DMS153 treated with DMSO at 0.1 percent for 48 hours (cell line): ENCODE measurements at regions not wholly inside any gene's neighbourhood (a gene's known extent, or its start where the extent isn't known, plus 50 kb on each side); places are given as distances from the start of the nearest gene placed in this dataset.
"Not testable (repeated sequence)": the region's sequence is repeated elsewhere in the genome, so short reads cannot be mapped to it uniquely, and the experiment has no call there.

Experiments
- DNase-seq: peaks from one replicate; lab custom pipeline; 2025; ENCODE audit not compliant: unreplicated experiment; lab: John Stamatoyannopoulos, UW

GRCh38 chr4:72689923-72690322 is 120.9 kb upstream of the ADAMTS3 start:
- DNase-seq = no peak

DNA sequence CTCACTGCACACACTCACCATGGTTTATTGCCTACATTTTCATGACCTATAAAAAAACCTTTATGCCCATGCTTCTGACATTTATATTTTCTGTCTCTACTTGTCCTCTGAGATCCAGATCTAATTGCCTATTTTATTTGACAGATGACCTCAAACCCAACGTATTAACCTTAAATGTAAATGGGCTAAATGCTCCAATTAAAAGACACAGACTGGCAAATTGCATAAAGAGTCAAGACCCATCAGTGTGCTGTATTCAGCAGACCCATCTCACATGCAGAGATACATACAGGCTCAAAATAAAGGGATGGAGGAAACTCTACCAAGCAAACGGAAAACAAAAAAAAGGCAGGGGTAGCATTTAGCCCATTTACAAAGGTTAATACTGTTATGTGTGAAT is 117.4 kb upstream of the ADAMTS3 start:
- DNase-seq = not testable (repeated sequence)

GRCh38 chr4:72679666-72680065 is 110.6 kb upstream of the ADAMTS3 start:
- no peak for DNase-seq

- no peak for DNase-seq
Measured at GRCh38 chr4:72677886-72678285, 108.9 kb upstream of the ADAMTS3 start.

DNA sequence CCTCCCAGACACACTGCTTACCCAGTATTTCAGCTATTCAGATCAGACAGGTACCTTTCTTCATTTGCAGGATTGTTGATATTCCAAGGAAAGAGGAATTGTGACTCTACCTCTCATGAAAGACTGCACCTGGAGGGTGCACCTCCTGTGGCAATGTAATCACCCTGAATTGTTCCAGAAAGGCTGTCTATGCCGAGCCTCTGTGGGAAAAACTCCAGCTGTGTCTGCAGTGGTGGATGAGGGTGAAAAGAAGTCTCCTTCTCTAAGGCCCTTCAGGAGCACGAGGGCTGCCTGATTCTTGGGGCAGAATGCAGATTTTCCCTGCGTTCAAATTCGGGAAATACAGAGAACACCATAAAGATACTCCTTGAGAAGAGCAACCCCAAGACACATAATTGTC is 108.2 kb upstream of the ADAMTS3 start:
- DNase-seq = no peak

DNA sequence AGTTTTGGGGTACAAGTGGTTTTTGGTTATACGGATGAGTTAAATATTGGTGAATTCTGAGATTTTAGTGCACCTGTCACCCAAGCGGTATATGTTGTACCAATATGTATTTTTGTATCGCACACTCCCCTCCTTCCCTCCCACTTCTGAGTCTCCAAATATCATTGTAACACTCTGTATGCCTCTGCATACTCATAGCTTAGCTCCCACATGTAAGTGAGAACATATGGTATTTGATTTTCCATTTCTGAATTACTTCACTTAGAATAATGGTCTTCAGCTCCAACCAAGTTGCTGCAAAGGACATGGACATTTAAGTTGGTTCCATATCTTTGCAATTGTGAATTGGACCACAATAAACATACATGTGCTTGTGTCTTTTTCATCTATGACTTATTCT is 103.0 kb upstream of the ADAMTS3 start:
- no peak for DNase-seq

DNA sequence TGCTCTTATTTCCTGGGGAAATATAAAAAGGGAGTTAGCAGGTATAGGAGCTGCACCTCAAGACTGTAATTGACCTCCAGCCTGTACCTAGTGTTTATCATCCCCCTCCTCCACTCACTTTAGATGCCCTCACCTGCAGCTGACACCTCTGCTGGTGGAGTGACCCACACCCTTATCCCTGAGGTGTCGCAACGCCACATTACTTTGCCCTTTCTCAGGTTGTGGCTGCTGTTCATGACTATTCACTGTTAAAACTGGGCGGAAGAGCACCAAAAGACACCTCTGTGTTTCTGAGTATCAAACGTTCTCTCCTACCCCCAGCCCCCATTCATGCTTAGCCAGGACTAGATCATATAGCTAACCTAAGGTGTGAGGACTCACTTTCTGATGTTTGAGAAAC is 101.5 kb upstream of the ADAMTS3 start:
- no peak for DNase-seq

DNA sequence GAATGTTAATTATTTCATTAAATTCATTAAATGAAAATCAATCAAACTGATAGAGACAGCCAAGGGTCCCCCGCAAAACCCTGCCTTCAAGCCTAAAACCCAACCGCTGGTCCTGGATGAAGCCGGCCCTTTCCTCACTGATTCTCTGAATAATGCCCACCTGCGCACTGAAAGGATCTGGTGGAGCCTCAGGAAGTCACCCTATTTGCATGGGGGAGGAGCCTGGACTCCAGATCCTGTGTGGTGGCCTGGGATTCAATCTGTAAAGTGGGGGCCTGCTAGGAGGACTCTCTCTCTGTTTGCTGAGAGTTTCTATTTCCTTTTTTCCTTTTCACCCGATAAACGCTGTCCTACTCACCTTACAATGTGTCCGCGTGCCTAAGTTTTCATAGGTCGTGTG is 97.9 kb upstream of the ADAMTS3 start:
- no peak for DNase-seq

DNA sequence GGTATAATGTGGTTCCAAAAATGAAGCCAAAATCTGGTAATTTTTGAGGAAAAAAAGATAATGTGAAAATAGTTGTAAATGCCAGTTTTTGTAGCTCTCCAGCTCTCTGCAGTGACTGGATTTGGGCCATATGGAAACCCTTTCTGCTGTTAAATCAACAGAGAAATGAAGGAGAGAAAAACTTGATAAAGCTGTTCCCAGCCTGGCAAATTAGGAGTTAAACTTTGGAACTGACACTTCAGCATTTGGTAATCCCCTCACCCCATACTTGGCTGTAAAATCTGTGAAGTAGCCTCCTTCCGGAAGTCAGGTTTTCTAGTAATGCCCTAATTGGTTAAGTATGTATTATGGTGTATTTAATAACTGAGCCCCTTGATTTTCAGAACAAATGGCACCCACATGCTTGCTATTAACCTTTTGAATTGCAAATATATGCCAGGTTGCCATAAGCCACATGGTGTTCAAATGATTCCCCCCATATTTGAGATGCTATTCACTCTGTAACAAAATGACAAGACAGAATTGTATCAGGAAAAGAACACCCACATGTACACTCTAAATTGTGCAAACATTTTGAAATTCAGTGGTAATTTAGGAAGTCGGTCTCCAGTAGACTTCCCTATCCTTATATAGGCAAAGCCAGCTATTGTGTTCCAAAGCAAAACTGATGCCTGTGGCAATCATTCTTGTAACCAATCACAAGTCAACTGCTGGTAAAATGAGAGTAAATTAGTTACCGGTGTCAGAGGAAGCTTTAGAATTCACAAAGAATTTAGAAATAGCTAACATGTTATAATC is 96.3 kb upstream of the ADAMTS3 start:
- no peak for DNase-seq

- no peak for DNase-seq
Measured at GRCh38 chr4:72663828-72664227, 94.8 kb upstream of the ADAMTS3 start.

- DNase-seq = no peak
Measured at GRCh38 chr4:72661830-72662229, 92.8 kb upstream of the ADAMTS3 start.

DNA sequence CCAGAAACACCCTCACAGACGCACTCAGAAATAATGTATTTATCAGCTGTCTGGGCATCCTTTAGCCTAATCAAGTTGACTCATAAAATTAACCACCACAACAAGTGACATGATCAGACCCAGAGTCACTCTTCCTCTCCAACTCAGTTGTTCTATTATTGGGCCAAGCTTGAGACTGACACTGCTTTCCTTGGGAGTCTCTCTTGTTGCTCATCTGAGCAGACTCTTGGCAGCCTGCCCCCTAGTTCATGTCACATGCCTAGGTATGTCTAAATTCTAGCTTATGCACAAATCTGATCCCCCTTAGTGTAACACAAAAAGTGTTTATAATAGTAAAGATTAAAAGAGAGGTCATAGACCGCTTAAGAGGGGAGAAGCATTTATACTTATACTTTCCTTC is 72.6 kb upstream of the ADAMTS3 start:
- no peak for DNase-seq

- DNase-seq = not testable (repeated sequence)
Measured at GRCh38 chr4:72636866-72637265, 67.8 kb upstream of the ADAMTS3 start.

GRCh38 chr4:72635931-72636330 is 66.9 kb upstream of the ADAMTS3 start:
- not testable (repeated sequence) for DNase-seq

GRCh38 chr4:72632253-72632652 is 63.2 kb upstream of the ADAMTS3 start:
- not testable (repeated sequence) for DNase-seq

DNA sequence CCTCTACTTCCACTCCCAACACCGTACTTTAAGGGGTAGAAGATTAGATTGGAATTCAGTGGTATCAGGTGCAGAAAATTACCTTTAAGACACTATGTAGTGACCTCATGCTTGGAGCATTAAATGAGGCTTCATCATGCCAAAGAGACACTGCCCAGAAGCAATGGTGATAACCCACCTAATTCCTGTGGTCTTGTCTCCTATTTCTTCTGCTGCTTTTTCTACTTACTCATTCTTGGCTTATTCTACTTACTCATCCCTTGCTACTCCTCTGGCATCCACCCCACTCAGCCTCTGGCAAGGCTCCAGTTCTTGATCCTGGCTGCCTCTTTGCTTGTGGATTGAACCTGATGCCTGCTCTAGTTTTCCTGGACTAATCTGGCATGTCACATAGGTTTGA is 62.3 kb upstream of the ADAMTS3 start:
- DNase-seq = no peak

DNA sequence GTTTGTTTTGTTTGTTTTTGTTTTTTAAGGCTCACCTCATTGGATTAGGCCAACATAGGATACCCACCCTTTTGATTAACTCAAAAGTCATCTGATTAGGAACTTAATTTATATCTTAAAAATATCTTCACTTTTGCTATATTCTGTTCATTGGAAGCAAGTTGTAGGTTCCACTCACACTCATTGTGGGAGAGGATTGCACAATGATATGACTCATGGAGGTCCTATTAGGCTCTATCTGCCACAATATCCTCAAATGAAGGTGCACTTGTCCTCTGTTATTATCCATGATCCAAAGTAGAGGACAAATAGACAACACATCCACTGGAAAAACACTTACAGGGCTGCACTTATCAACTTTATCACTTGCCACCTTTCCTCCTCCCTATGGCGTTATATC is 60.5 kb upstream of the ADAMTS3 start:
- DNase-seq = no peak

DNA sequence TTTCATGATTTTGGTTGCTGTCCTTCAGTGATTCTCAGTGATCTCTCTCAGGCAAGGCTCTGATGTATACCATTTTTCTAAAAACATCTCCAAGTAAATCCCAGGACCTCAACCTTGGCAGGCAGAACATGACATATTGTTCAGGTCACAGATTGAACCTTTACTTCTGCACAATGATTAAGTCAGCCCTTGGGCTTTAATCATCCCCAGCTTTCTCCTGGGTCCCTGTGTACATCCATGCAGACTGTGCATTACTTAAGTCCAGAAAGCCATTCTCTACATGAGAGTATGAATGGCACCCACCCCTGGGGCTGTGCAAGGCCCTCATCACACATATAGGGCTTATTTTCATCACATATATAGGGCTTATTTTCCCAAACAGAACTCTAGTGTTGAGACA is 58.7 kb upstream of the ADAMTS3 start:
- DNase-seq = no peak
